Loucy (cell line): ENCODE measurements at regions not wholly inside any gene's neighbourhood (a gene's known extent, or its start where the extent isn't known, plus 50 kb on each side); places are given as distances from the start of the nearest gene placed in this dataset.

Experiments
- H2AFZ ChIP-seq: fragments of 200-600 bp; sonication (generic); 2 replicates; pipeline ENCODE4 v1.6.0; 2016; ENCODE audit warnings: antibody characterized with exemption, mild to moderate bottlenecking, low read length, moderate library complexity
- H3F3A ChIP-seq: fragments of 200-600 bp; 2 replicates; pipeline ENCODE4 v1.6.0; 2016; ENCODE audit warnings: antibody characterized with exemption, low read depth, mild to moderate bottlenecking
- H3K27me3 ChIP-seq: fragments of 200-600 bp; sonication (generic); 2 replicates; pipeline ENCODE4 v1.6.1; 2014; ENCODE audit warnings: low read length, mild to moderate bottlenecking; ENCODE audit not compliant: insufficient read depth, poor library complexity, severe bottlenecking
- H3K36me3 ChIP-seq: fragments of 200-600 bp; sonication (generic); 2 replicates; pipeline ENCODE4 v1.6.1; 2016; ENCODE audit warnings: low read length; ENCODE audit not compliant: insufficient read depth
- H3K4me1 ChIP-seq: fragments of 200-600 bp; sonication (generic); 2 replicates; pipeline ENCODE4 v1.5.1; 2014; ENCODE audit warnings: low read length, mild to moderate bottlenecking; ENCODE audit not compliant: insufficient read depth, poor library complexity, severe bottlenecking
- H3K4me2 ChIP-seq: fragments of 200-600 bp; sonication (generic); 2 replicates; pipeline ENCODE4 v1.6.0; 2014; ENCODE audit warnings: antibody characterized with exemption, low read length, low read depth, mild to moderate bottlenecking; ENCODE audit not compliant: poor library complexity, severe bottlenecking
- H3K4me3 ChIP-seq: fragments of 200-600 bp; sonication (generic); 2 replicates; pipeline ENCODE4 v1.5.1; 2014; ENCODE audit warnings: low read length, mild to moderate bottlenecking, mixed read lengths; ENCODE audit not compliant: poor library complexity, severe bottlenecking
- H3K79me2 ChIP-seq: fragments of 200-600 bp; sonication (generic); 2 replicates; pipeline ENCODE4 v1.6.1; 2014; ENCODE audit warnings: low read length; ENCODE audit not compliant: insufficient read depth
- H3K9ac ChIP-seq: fragments of 200-600 bp; sonication (generic); 2 replicates; pipeline ENCODE4 v1.6.0; 2014; ENCODE audit warnings: mild to moderate bottlenecking, low read depth, low read length, moderate library complexity; ENCODE audit not compliant: poor library complexity, severe bottlenecking
- H3K9me2 ChIP-seq: fragments of 200-600 bp; sonication (generic); replicated peaks from 2 replicates; pipeline ENCODE4 v1.6.1; 2016; ENCODE audit warnings: low read depth, low read length, mixed read lengths
- H3K9me3 ChIP-seq: fragments of 200-600 bp; sonication (generic); 2 replicates; pipeline ENCODE4 v1.6.1; 2014; ENCODE audit warnings: mild to moderate bottlenecking, antibody characterized with exemption, low read length, low read depth; ENCODE audit not compliant: insufficient read depth
- H4K20me1 ChIP-seq: fragments of 200-600 bp; sonication (generic); 2 replicates; pipeline ENCODE4 v1.6.0; 2014; ENCODE audit warnings: antibody characterized with exemption, low read length, mild to moderate bottlenecking; ENCODE audit not compliant: insufficient read depth, poor library complexity, severe bottlenecking
- EZH2phosphoT487 ChIP-seq: fragments of 200-600 bp; IDR thresholded peaks from 2 replicates; pipeline ENCODE4 v1.6.1; 2018; ENCODE audit warnings: antibody characterized with exemption, mild to moderate bottlenecking, moderate library complexity, borderline replicate concordance
- TF ChIP-seq, protein P1 (sequence below): fragments of 200-600 bp; sonication (generic); conservative IDR thresholded peaks from 2 replicates; pipeline ENCODE4 v1.5.1; 2014; ENCODE audit warnings: mild to moderate bottlenecking, antibody characterized with exemption, low read length

DNA sequence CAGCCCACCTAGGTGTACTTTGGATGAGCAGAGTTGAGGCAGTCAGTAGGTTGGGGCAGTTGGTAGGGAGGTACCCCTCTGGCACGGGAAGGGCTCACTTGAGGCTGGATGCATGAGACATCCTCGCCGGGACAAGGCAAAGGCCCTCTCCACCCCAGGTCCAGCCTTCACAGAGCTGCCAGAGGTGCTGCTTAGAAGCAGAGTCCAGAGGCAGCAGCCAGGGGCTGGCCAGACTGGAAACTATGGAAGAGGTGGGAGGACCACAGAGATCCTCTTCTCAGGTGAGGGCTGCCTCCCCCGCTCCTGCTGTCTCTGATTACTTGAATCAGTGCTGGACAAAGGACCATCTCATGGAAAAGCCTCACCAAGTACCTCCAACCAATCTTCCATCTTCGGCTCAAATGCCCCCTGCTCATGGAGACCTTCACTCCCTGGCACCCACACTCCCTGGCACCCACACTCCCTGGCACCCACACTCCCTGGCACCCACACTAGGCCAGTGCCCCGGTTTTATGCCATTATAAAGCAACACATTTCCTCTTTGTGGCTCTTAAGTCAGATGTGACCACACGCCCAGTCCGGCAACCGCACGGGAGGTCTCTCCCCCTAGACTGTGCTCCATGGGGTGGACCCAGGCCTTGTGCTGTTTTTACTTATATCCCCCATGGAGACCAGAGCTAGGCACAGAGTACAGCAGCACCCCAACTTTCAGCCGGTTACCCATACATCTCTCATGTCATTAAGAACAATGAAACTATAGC is 100.1 kb downstream of the YTHDF1 start:
- Histone ChIP-seq H3K36me3 (no peaks in the 10 kb centered on the region), H3K9ac (no peak overlapping the region), H3K9me2 (no peaks in the 10 kb centered on the region), H2AFZ (no peak overlapping the region), H3K9me3 (peaks cover 3% of the 10 kb centered on the region; the same call in 1 of the 2 replicates), H4K20me1 (no peaks in the 10 kb centered on the region), H3K4me1 (no peaks in the 10 kb centered on the region), H3K4me3 (no peak overlapping the region), H3K79me2 (no peaks in the 10 kb centered on the region), H3K4me2 (no peak overlapping the region), H3F3A (no peaks in the 10 kb centered on the region), H3K27me3 (no peaks in the 10 kb centered on the region)
- TF ChIP-seq, protein P1, sequence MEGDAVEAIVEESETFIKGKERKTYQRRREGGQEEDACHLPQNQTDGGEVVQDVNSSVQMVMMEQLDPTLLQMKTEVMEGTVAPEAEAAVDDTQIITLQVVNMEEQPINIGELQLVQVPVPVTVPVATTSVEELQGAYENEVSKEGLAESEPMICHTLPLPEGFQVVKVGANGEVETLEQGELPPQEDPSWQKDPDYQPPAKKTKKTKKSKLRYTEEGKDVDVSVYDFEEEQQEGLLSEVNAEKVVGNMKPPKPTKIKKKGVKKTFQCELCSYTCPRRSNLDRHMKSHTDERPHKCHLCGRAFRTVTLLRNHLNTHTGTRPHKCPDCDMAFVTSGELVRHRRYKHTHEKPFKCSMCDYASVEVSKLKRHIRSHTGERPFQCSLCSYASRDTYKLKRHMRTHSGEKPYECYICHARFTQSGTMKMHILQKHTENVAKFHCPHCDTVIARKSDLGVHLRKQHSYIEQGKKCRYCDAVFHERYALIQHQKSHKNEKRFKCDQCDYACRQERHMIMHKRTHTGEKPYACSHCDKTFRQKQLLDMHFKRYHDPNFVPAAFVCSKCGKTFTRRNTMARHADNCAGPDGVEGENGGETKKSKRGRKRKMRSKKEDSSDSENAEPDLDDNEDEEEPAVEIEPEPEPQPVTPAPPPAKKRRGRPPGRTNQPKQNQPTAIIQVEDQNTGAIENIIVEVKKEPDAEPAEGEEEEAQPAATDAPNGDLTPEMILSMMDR, result no peak
- no peak for TF ChIP-seq EZH2phosphoT487

DNA sequence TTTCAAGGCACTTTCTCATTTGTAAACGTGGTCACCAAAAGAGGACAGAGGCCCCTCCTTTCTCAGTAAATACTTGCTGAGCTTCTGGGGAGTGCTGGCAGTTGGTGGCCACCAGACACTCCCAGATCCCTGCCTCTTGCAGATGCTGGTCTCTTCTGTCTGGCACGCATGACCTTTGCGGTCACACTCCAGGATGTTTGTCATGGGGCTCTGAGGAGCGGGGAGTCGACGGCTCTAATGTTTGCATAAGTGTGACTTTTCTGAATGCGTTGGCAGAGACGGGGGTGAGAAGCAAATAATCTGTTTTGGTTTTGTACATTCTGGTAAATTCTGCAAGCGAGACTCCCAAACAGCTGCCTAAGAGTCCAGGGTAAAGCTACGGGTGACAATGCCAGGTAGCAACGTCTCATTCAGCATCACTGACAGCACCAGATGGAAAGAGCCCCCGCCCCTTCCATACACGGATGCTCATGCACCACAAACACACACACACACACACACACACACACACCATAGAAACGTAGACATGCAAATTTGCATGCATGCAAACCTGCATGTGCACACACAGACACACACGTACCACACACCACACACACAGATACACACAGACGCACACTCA is 101.1 kb downstream of the YTHDF1 start:
- H2AFZ ChIP-seq, result no peak overlapping the region
- H3K4me1 ChIP-seq, result no peaks in the 10 kb centered on the region
- H3K79me2 ChIP-seq, result no peaks in the 10 kb centered on the region
- peaks cover 3% of the 10 kb centered on the region; the same call in 1 of the 2 replicates for H3K9me3 ChIP-seq
- no peak overlapping the region for H3K4me2 ChIP-seq
- no peak overlapping the region for H3K9ac ChIP-seq
- no peaks in the 10 kb centered on the region for H3F3A ChIP-seq
- TF ChIP-seq, protein P1, result no peak
- TF ChIP-seq EZH2phosphoT487, result no peak
- H4K20me1 ChIP-seq, result no peaks in the 10 kb centered on the region
- H3K4me3 ChIP-seq, result no peak overlapping the region
- no peaks in the 10 kb centered on the region for H3K9me2 ChIP-seq
- H3K27me3 ChIP-seq, result no peaks in the 10 kb centered on the region
- H3K36me3 ChIP-seq, result no peaks in the 10 kb centered on the region

DNA sequence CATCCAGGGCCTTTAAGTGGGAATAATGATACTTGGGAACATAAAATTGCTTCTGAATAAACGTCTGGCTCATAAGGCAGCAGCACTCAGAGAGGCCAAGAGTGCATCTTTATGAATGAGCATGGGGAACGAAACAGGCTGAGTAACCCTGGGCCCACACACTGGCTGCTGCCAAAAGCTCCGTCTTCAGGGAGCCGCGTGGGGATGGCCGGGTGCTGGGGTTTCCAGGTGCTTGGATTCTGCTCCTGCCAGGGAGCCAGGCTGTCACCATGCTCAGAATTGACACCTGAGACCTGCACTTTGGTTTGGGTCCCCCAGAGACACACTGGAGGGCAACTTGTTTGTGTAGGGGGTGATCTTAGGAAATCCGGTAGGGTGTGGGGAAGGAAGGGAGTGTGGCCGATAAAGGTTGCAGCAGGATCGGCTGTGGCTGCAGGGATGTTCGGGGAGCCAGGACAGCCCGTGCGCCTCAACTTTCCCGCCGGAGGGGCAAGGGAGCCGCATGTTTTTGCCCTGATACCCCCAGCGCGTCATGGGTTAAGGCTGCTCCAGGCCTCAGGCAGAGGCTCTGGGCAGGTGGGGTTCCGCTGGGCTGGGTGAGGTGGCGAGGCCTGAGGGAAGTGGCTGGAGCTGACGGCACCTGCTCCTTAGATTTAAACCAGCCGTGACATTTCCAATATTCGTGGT is 101.8 kb downstream of the YTHDF1 start:
- H3K9me3 ChIP-seq, result peaks cover 3% of the 10 kb centered on the region; the same call in 1 of the 2 replicates
- no peaks in the 10 kb centered on the region for H3K27me3 ChIP-seq
- H3K36me3 ChIP-seq, result no peaks in the 10 kb centered on the region
- no peak overlapping the region for H3K4me3 ChIP-seq
- H3K9ac ChIP-seq, result no peak overlapping the region
- H3K4me2 ChIP-seq, result no peak overlapping the region
- TF ChIP-seq EZH2phosphoT487, result no peak
- TF ChIP-seq, protein P1, result no peak
- no peak overlapping the region for H2AFZ ChIP-seq
- H3K9me2 ChIP-seq, result no peaks in the 10 kb centered on the region
- H3K79me2 ChIP-seq, result no peaks in the 10 kb centered on the region
- H3K4me1 ChIP-seq, result no peaks in the 10 kb centered on the region
- no peaks in the 10 kb centered on the region for H4K20me1 ChIP-seq
- H3F3A ChIP-seq, result no peaks in the 10 kb centered on the region
